Limb (tissue), 2 donors: ENCODE measurements at regions not wholly inside any gene's neighbourhood (a gene's known extent, or its start where the extent isn't known, plus 50 kb on each side); places are given as distances from the start of the nearest gene placed in this dataset.

Experiments used
- DNase-seq, 2 donors: peaks; one replicate each; pipeline ENCODE4 v3.0.0-alpha.2; 2016; ENCODE audit errors: extremely low spot score in 2 of 2

- no peak for DNase-seq
Measured at GRCh38 chr9:107970726-107971125, 481.2 kb upstream of the KLF4 start.

GRCh38 chr9:107969727-107970126 is 480.2 kb upstream of the KLF4 start:
- no peak for DNase-seq

- no peak for DNase-seq
Measured at GRCh38 chr9:107969141-107969540, 479.6 kb upstream of the KLF4 start.

- no peak for DNase-seq
Measured at GRCh38 chr9:107963246-107963645, 473.7 kb upstream of the KLF4 start.

GRCh38 chr9:107960916-107961315 is 471.3 kb upstream of the KLF4 start:
- no peak for DNase-seq

GRCh38 chr9:107954312-107954711 is 464.7 kb upstream of the KLF4 start:
- DNase-seq, result no peak

- no peak for DNase-seq
Measured at GRCh38 chr9:107953556-107954125, 464.1 kb upstream of the KLF4 start.

GRCh38 chr9:107952773-107953172 is 463.2 kb upstream of the KLF4 start:
- DNase-seq, result no peak

- no peak for DNase-seq
Measured at GRCh38 chr9:107951511-107951910, 461.9 kb upstream of the KLF4 start.

GRCh38 chr9:107949061-107949460 is 459.5 kb upstream of the KLF4 start:
- no peak for DNase-seq

GRCh38 chr9:107948601-107949000 is 459.0 kb upstream of the KLF4 start:
- DNase-seq, result no peak

- DNase-seq, result no peak
Measured at GRCh38 chr9:107948086-107948485, 458.5 kb upstream of the KLF4 start.

- no peak for DNase-seq
Measured at GRCh38 chr9:107946364-107947141, 457.0 kb upstream of the KLF4 start.

- DNase-seq, result no peak
Measured at GRCh38 chr9:107945961-107946360, 456.4 kb upstream of the KLF4 start.

- no peak for DNase-seq
Measured at GRCh38 chr9:107945493-107945892, 455.9 kb upstream of the KLF4 start.

GRCh38 chr9:107944387-107944786 is 454.8 kb upstream of the KLF4 start:
- DNase-seq, result no peak

GRCh38 chr9:107943901-107944300 is 454.3 kb upstream of the KLF4 start:
- no peak for DNase-seq

- DNase-seq, result no peak
Measured at GRCh38 chr9:107942856-107943255, 453.3 kb upstream of the KLF4 start.

GRCh38 chr9:107942291-107942690 is 452.7 kb upstream of the KLF4 start:
- no peak for DNase-seq

GRCh38 chr9:107940616-107941595 is 451.3 kb upstream of the KLF4 start:
- no peak for DNase-seq

- DNase-seq, result no peak
Measured at GRCh38 chr9:107938801-107939386, 449.3 kb upstream of the KLF4 start.

- DNase-seq, result no peak
Measured at GRCh38 chr9:107935931-107936330, 446.4 kb upstream of the KLF4 start.
